ENCODE measurements at regions not wholly inside any gene's neighbourhood (a gene's known extent, or its start where the extent isn't known, plus 50 kb on each side); places are given as distances from the start of the nearest gene placed in this dataset.

DNA sequence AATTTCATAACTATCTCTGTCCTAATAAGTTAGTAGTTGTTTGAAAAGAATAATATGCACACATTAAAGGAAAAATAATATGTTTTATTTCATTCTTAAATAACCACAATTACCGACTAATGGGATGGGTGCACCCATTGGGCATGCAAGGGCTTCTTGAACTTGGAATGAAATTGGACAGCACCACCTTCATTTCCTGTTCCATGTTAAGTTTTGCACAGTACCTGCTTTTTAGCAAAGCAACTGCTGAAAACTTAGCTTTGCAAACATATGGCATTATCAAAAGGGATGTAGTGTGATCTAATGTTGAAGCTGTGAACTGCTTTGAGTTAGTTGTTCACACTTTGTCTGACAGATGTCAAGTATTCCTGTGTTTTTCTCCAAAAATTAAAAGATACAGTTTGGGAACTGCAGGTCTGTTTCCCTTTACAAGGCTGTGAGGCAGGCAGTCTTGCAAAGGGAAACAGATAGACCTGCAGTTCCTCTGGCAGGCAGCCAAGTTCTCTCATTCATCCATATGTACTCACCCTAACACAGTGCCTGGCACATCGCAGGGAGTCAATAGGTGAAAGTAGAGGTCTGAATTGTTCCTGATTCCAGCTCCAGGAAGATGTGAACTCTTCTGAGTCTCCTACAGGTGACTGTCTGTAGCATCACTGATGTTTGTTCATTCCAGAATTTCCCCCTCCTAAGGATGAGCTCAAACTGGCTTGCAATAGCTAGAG, 64.3 kb upstream of the GOLGA8B start:
- TF ChIP-seq, protein P1, sequence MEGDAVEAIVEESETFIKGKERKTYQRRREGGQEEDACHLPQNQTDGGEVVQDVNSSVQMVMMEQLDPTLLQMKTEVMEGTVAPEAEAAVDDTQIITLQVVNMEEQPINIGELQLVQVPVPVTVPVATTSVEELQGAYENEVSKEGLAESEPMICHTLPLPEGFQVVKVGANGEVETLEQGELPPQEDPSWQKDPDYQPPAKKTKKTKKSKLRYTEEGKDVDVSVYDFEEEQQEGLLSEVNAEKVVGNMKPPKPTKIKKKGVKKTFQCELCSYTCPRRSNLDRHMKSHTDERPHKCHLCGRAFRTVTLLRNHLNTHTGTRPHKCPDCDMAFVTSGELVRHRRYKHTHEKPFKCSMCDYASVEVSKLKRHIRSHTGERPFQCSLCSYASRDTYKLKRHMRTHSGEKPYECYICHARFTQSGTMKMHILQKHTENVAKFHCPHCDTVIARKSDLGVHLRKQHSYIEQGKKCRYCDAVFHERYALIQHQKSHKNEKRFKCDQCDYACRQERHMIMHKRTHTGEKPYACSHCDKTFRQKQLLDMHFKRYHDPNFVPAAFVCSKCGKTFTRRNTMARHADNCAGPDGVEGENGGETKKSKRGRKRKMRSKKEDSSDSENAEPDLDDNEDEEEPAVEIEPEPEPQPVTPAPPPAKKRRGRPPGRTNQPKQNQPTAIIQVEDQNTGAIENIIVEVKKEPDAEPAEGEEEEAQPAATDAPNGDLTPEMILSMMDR (IDR thresholded peaks at IDR 0.05) = no peak
- TF ChIP-seq EZH2 (IDR thresholded peaks at IDR 0.05; ENCODE audit: borderline replicate concordance, insufficient read depth, low read depth, low read length, poor library complexity, severe bottlenecking) = no peak

Measured in B cell (primary cell).